Smooth muscle cell (in vitro differentiated cells): ENCODE measurements at regions not wholly inside any gene's neighbourhood (a gene's known extent, or its start where the extent isn't known, plus 50 kb on each side); places are given as distances from the start of the nearest gene placed in this dataset.
"Not testable (repeated sequence)": the region's sequence is repeated elsewhere in the genome, so short reads cannot be mapped to it uniquely, and the experiment has no call there.

Source experiments
- DNase-seq: peaks from one replicate; lab custom pipeline; 2025; ENCODE audit not compliant: unreplicated experiment; lab: John Stamatoyannopoulos, UW
- H2AFZ ChIP-seq: fragments of 200-600 bp; sonication (generic); 2 replicates; pipeline ENCODE4 v1.6.0; 2016; ENCODE audit warnings: antibody characterized with exemption, low read depth, mild to moderate bottlenecking
- H3F3A ChIP-seq: fragments of 200-600 bp; sonication (generic); 2 replicates; pipeline ENCODE4 v1.6.0; 2017; ENCODE audit warnings: antibody characterized with exemption, low read depth
- H3K27ac ChIP-seq: fragments of 200-600 bp; sonication (generic); 2 replicates; pipeline ENCODE4 v1.5.1; 2016; ENCODE audit warnings: low read depth, mild to moderate bottlenecking
- H3K27me3 ChIP-seq: fragments of 200-600 bp; sonication (generic); 2 replicates; pipeline ENCODE4 v1.6.1; 2016; ENCODE audit warnings: low read depth, mild to moderate bottlenecking
- H3K36me3 ChIP-seq: fragments of 200-600 bp; sonication (generic); 2 replicates; pipeline ENCODE4 v1.5.1; 2016; ENCODE audit warnings: low read depth
- H3K4me1 ChIP-seq: fragments of 200-600 bp; sonication (generic); 2 replicates; pipeline ENCODE4 v1.5.1; 2016; ENCODE audit warnings: low read depth
- H3K4me2 ChIP-seq: fragments of 200-600 bp; sonication (generic); 2 replicates; pipeline ENCODE4 v1.6.0; 2016; ENCODE audit warnings: mild to moderate bottlenecking
- H3K4me3 ChIP-seq: fragments of 200-600 bp; sonication (generic); 2 replicates; pipeline ENCODE4 v1.5.1; 2016; ENCODE audit warnings: mild to moderate bottlenecking
- H3K79me2 ChIP-seq: fragments of 200-600 bp; sonication (generic); 2 replicates; pipeline ENCODE4 v1.6.0; 2016; ENCODE audit warnings: low read depth, mild to moderate bottlenecking
- H3K9ac ChIP-seq: fragments of 200-600 bp; sonication (generic); 2 replicates; pipeline ENCODE4 v1.6.0; 2016; ENCODE audit warnings: low read depth
- H3K9me3 ChIP-seq: fragments of 200-600 bp; sonication (generic); replicated peaks from 2 replicates; pipeline ENCODE4 v1.5.1; 2016; ENCODE audit warnings: low read depth
- H4K20me1 ChIP-seq: fragments of 200-600 bp; sonication (generic); 2 replicates; pipeline ENCODE4 v1.6.0; 2016; ENCODE audit warnings: low read depth
- WGBS: methylation state at CpG from one replicate; pipeline ENCODE4 v1.1.7; 2016; ENCODE audit warnings: low lambda C conversion rate; 5-methylcytosine and 5-hydroxymethylcytosine counted together
- TF ChIP-seq, protein P1 (sequence below): fragments of 200-600 bp; sonication (generic); IDR thresholded peaks from 2 replicates; pipeline ENCODE4 v1.5.1; 2017; ENCODE audit warnings: borderline replicate concordance, mild to moderate bottlenecking, antibody characterized with exemption; ENCODE audit not compliant: insufficient read depth, poor library complexity, severe bottlenecking

DNA sequence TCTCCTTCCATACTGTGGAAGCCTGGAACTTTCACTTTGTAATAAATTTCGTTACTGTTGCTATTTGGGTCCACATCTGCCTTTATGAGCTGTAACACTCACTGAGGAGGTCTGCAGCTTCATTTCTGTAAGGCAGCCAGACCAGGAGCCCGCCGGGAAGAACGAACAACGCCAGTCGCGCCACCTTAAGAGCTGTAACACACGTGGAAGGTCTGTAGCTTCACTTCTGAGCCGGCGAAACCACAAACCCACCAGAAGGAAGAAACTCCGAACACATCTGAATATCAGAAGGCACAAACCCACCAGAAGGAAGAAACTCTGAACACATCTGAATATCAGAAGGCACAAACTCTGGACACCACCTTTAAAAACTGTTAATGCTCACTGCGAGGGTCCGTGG is 589.9 kb upstream of the SLC35B3 start:
- no peaks in the 10 kb centered on the region for H3K79me2 ChIP-seq
- H2AFZ ChIP-seq: no peak overlapping the region

DNA sequence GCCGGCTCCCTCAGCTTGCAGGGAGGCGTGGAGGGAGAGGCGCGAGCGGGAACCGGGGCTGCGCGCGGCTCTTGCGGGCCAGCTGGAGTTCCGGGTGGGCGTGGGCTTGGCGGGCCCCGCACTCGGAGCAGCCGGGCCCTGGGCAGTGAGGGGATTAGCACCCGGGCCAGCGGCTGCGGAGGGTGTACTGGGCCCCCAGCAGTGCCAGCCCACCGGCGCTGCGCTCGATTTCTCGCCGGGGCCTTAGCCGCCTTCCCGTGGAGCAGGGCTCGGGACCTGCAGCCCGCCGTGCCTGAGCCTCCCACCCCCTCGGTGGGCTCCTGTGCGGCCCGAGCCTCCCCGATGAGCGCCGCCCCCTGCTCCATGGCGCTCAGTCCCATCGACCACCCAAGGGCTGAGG is 588.9 kb upstream of the SLC35B3 start:
- not testable (repeated sequence) for H3K4me3 ChIP-seq, H3K36me3 ChIP-seq, H3K9me3 ChIP-seq, H3K79me2 ChIP-seq, DNase-seq, H3K9ac ChIP-seq, H4K20me1 ChIP-seq, H3K4me2 ChIP-seq, H3F3A ChIP-seq, H3K27ac ChIP-seq, H3K4me1 ChIP-seq, H3K27me3 ChIP-seq, H2AFZ ChIP-seq
- 98% methylated on average over 32 of the region's 38 CpGs for WGBS

More for the DNA sequence above, 589.9 kb upstream of the SLC35B3 start:
- H3K27ac ChIP-seq: no peak overlapping the region
- H3K36me3 ChIP-seq: no peaks in the 10 kb centered on the region
- no peak overlapping the region for H3K4me3 ChIP-seq
- no peaks in the 10 kb centered on the region for H4K20me1 ChIP-seq
- H3F3A ChIP-seq: no peaks in the 10 kb centered on the region
- no peaks in the 10 kb centered on the region for H3K9me3 ChIP-seq
- H3K4me2 ChIP-seq: no peak overlapping the region
- WGBS: 87% methylated on average over 13 of the region's 13 CpGs
- no peak overlapping the region for H3K9ac ChIP-seq
- no peak for DNase-seq
- no peaks in the 10 kb centered on the region for H3K27me3 ChIP-seq
- no peaks in the 10 kb centered on the region for H3K4me1 ChIP-seq
- TF ChIP-seq, protein P1, sequence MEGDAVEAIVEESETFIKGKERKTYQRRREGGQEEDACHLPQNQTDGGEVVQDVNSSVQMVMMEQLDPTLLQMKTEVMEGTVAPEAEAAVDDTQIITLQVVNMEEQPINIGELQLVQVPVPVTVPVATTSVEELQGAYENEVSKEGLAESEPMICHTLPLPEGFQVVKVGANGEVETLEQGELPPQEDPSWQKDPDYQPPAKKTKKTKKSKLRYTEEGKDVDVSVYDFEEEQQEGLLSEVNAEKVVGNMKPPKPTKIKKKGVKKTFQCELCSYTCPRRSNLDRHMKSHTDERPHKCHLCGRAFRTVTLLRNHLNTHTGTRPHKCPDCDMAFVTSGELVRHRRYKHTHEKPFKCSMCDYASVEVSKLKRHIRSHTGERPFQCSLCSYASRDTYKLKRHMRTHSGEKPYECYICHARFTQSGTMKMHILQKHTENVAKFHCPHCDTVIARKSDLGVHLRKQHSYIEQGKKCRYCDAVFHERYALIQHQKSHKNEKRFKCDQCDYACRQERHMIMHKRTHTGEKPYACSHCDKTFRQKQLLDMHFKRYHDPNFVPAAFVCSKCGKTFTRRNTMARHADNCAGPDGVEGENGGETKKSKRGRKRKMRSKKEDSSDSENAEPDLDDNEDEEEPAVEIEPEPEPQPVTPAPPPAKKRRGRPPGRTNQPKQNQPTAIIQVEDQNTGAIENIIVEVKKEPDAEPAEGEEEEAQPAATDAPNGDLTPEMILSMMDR: no peak

DNA sequence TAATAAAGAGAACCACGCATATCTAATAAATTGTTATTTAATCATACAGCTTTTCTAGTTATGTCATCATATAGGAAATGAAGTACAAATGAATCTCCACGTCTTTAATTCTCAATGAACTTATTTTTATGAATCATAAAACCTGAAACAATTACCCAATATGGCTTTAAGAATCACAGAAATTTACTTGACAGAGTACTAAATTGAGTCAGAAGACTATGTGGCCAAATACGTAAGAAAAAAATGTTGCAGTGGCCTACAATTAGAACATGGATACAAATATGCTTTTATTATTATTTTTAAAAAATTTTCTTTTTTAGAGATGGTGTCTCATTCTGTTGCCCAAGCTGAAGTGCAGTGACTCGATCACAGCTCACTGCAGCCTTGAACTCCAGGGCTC is 584.7 kb upstream of the SLC35B3 start:
- H2AFZ ChIP-seq: no peak overlapping the region
- H3K36me3 ChIP-seq: no peaks in the 10 kb centered on the region
- WGBS: 88% methylated on average over 4 of the region's 4 CpGs
- H3K27me3 ChIP-seq: no peaks in the 10 kb centered on the region
- no peak overlapping the region for H3K4me2 ChIP-seq
- H3F3A ChIP-seq: no peaks in the 10 kb centered on the region
- H3K4me1 ChIP-seq: no peaks in the 10 kb centered on the region
- H3K4me3 ChIP-seq: no peak overlapping the region
- DNase-seq: no peak
- no peaks in the 10 kb centered on the region for H3K79me2 ChIP-seq
- TF ChIP-seq, protein P1: no peak
- no peaks in the 10 kb centered on the region for H3K9me3 ChIP-seq
- H3K27ac ChIP-seq: no peak overlapping the region
- no peak overlapping the region for H3K9ac ChIP-seq
- H4K20me1 ChIP-seq: no peaks in the 10 kb centered on the region

DNA sequence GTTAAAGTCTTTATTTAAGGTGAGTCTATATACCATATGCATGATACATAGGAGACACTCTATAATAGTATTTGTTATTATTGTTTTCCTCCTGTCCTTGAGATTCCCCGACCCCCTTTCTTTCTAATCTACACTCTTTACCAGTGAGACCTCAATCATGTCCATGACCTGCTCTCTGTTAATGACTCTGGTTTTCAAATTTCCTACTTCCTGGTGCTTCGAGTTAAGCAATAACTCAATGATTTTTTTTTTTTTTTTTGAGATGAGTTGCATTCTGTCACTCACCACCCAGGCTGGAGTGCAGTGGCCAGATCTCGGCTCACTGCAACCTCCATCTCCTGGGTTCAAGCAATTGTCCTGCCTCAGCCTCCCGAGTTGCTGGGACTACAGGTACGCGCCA is 574.6 kb upstream of the SLC35B3 start:
- no peaks in the 10 kb centered on the region for H3K79me2 ChIP-seq
- H3K36me3 ChIP-seq: no peaks in the 10 kb centered on the region
- no peak overlapping the region for H2AFZ ChIP-seq
- no peak overlapping the region for H3K9ac ChIP-seq
- TF ChIP-seq, protein P1: no peak
- 76% methylated on average over 6 of the region's 6 CpGs for WGBS
- no peak overlapping the region for H3K4me3 ChIP-seq
- H3K27me3 ChIP-seq: no peaks in the 10 kb centered on the region
- no peaks in the 10 kb centered on the region for H3K4me1 ChIP-seq
- no peaks in the 10 kb centered on the region for H3K9me3 ChIP-seq
- H3K4me2 ChIP-seq: no peak overlapping the region
- H3K27ac ChIP-seq: no peak overlapping the region
- no peaks in the 10 kb centered on the region for H3F3A ChIP-seq
- DNase-seq: no peak
- no peaks in the 10 kb centered on the region for H4K20me1 ChIP-seq
